ENCODE measurements at regions not wholly inside any gene's neighbourhood (a gene's known extent, or its start where the extent isn't known, plus 50 kb on each side); places are given as distances from the start of the nearest gene placed in this dataset.

- H3K36me3 Mint-ChIP-seq (ENCODE audit: low read depth): no peaks in the 10 kb centered on the region
- no peak overlapping the region for H3K4me3 Mint-ChIP-seq
- H3K4me1 Mint-ChIP-seq: no peaks in the 10 kb centered on the region
- TF ChIP-seq CTCF (IDR thresholded peaks at IDR 0.05; ENCODE audit: unreplicated experiment in 3 of 3): no peak
- H3K9me3 Mint-ChIP-seq: peaks cover 6% of the 10 kb centered on the region
- H3K27me3 Mint-ChIP-seq (ENCODE audit: low read depth): no peaks in the 10 kb centered on the region
- H3K27ac Mint-ChIP-seq: no peak overlapping the region
Measured at GRCh38 chr4:124290678-124291077, 421.9 kb downstream of the ANKRD50 start.

GRCh38 chr4:124295413-124295812, 417.1 kb downstream of the ANKRD50 start:
- no peaks in the 10 kb centered on the region for H3K4me1 Mint-ChIP-seq
- TF ChIP-seq CTCF (IDR thresholded peaks at IDR 0.05; ENCODE audit: unreplicated experiment in 3 of 3): no peak

DNA sequence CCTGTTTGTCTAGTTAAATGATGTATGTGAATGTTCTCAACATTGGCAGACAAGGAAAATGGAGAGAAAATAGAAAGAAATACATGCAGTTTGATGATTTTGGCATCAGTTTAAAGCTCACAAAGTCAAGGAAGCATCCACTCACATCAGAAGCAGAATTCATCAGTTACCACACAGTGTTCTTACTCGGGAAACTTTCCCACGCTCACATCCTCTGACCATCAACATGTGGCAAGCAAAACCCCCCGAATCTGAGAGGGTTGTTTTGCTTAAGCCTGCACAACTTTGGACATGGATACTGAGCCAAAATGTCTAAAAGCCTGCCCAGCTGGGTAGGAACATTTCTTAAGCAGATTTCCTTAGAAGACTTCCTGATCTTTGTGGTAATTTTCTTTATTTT, 407.6 kb downstream of the ANKRD50 start:
- no peaks in the 10 kb centered on the region for H3K9me3 Mint-ChIP-seq
- H3K27me3 Mint-ChIP-seq (ENCODE audit: low read depth): no peaks in the 10 kb centered on the region
- no peaks in the 10 kb centered on the region for H3K4me1 Mint-ChIP-seq
- no peaks in the 10 kb centered on the region for H3K36me3 Mint-ChIP-seq (ENCODE audit: low read depth)
- no peak overlapping the region for H3K4me3 Mint-ChIP-seq
- no peak for TF ChIP-seq CTCF (IDR thresholded peaks at IDR 0.05; ENCODE audit: unreplicated experiment in 3 of 3)
- peak overlapping the region in 2 of 3 experiments; percentile 34 to 52 for H3K27ac Mint-ChIP-seq

More at GRCh38 chr4:124295413-124295812, 417.1 kb downstream of the ANKRD50 start:
- Mint-ChIP-seq H3K27ac (no peak overlapping the region), H3K4me3 (no peak overlapping the region), H3K27me3 (ENCODE audit: low read depth) (no peaks in the 10 kb centered on the region), H3K36me3 (ENCODE audit: low read depth) (no peaks in the 10 kb centered on the region), H3K9me3 (peaks cover 2% of the 10 kb centered on the region)

GRCh38 chr4:124306352-124306751, 406.2 kb downstream of the ANKRD50 start:
- Mint-ChIP-seq H3K27ac (no peak overlapping the region), H3K4me3 (no peak overlapping the region), H3K4me1 (no peaks in the 10 kb centered on the region), H3K9me3 (no peaks in the 10 kb centered on the region), H3K27me3 (ENCODE audit: low read depth) (no peaks in the 10 kb centered on the region), H3K36me3 (ENCODE audit: low read depth) (no peaks in the 10 kb centered on the region)
- TF ChIP-seq CTCF (IDR thresholded peaks at IDR 0.05; ENCODE audit: unreplicated experiment in 3 of 3): no peak

DNA sequence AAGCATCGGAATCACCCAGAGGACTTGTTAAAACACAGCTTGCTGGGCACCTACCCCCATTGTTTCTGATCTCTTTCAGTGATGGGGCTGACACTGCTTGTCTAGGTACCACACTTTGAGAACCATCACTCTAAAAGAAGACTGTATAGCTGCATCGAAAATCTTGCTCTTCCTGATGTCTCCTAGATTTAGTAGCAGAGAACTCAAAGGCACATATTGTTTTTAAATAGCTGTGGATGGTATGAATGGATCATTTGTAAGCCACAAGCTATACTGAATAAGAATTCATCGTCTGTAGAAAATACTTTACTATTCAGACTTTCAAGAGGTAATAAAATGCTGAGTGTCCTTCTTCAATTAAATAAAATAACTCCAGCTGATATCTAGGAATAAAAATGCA, 405.4 kb downstream of the ANKRD50 start:
- no peaks in the 10 kb centered on the region for H3K27me3 Mint-ChIP-seq (ENCODE audit: low read depth)
- no peak overlapping the region for H3K4me3 Mint-ChIP-seq
- no peak overlapping the region for H3K27ac Mint-ChIP-seq
- no peaks in the 10 kb centered on the region for H3K36me3 Mint-ChIP-seq (ENCODE audit: low read depth)
- no peak for TF ChIP-seq CTCF (IDR thresholded peaks at IDR 0.05; ENCODE audit: unreplicated experiment in 3 of 3)
- no peaks in the 10 kb centered on the region for H3K9me3 Mint-ChIP-seq
- no peaks in the 10 kb centered on the region for H3K4me1 Mint-ChIP-seq

GRCh38 chr4:124318292-124318691, 394.2 kb downstream of the ANKRD50 start:
- TF ChIP-seq CTCF (IDR thresholded peaks at IDR 0.05; ENCODE audit: unreplicated experiment in 3 of 3): no peak
- Mint-ChIP-seq H3K27ac (no peak overlapping the region), H3K27me3 (ENCODE audit: low read depth) (no peaks in the 10 kb centered on the region), H3K4me1 (peaks cover 21% of the 10 kb centered on the region), H3K9me3 (peaks cover 10% of the 10 kb centered on the region), H3K4me3 (no peak overlapping the region), H3K36me3 (ENCODE audit: low read depth) (no peaks in the 10 kb centered on the region)
